Stimulated activated CD4-positive, alpha-beta T cell treated with anti-CD3 and anti-CD28 coated beads, Interleukin-12 subunit alpha, Interleukin-12 subunit beta, amount 100 ng/mL, for 48 hours (primary cell): ENCODE measurements at regions not wholly inside any gene's neighbourhood (a gene's known extent, or its start where the extent isn't known, plus 50 kb on each side); places are given as distances from the start of the nearest gene placed in this dataset.
"Not testable (repeated sequence)": the region's sequence is repeated elsewhere in the genome, so short reads cannot be mapped to it uniquely, and the experiment has no call there.

Source experiments
- DNase-seq, 3 donors: peaks; one replicate each; pipeline ENCODE4 v3.0.0-alpha.2; 2020; ENCODE audit warnings: low read depth in 2 of 3, low spot score in 1 of 3

- DNase-seq = no peak
These were observed 773.9 kb upstream of the CADM2 start for GRCh38 chr3:84184937-84185336.

- DNase-seq = no peak
These were observed 764.8 kb upstream of the CADM2 start for GRCh38 chr3:84194029-84194428.

- DNase-seq = no peak
These were observed 749.3 kb upstream of the CADM2 start for GRCh38 chr3:84209474-84209873.

GRCh38 chr3:84223512-84223911 lies 735.3 kb upstream of the CADM2 start:
- DNase-seq = no peak

GRCh38 chr3:84224262-84224661 lies 734.5 kb upstream of the CADM2 start:
- DNase-seq = no peak

GRCh38 chr3:84236261-84236660 lies 722.5 kb upstream of the CADM2 start:
- no peak for DNase-seq

GRCh38 chr3:84245789-84246188 lies 713.0 kb upstream of the CADM2 start:
- no peak for DNase-seq

- no peak for DNase-seq
These were observed 698.2 kb upstream of the CADM2 start for GRCh38 chr3:84260596-84260995.

GRCh38 chr3:84265768-84266167 lies 693.0 kb upstream of the CADM2 start:
- no peak for DNase-seq

- DNase-seq = no peak
These were observed 683.3 kb upstream of the CADM2 start for GRCh38 chr3:84275532-84275931.

GRCh38 chr3:84277562-84278224 lies 681.1 kb upstream of the CADM2 start:
- no peak for DNase-seq

GRCh38 chr3:84292128-84292527 lies 666.7 kb upstream of the CADM2 start:
- no peak for DNase-seq

GRCh38 chr3:84299329-84299728 lies 659.5 kb upstream of the CADM2 start:
- DNase-seq = no peak

GRCh38 chr3:84304214-84304613 lies 654.6 kb upstream of the CADM2 start:
- no peak for DNase-seq

GRCh38 chr3:84307339-84307738 lies 651.5 kb upstream of the CADM2 start:
- DNase-seq = no peak

- no peak for DNase-seq
These were observed 650.4 kb upstream of the CADM2 start for GRCh38 chr3:84308379-84308778.

- no peak for DNase-seq
These were observed 640.4 kb upstream of the CADM2 start for GRCh38 chr3:84318273-84318809.

- DNase-seq = not testable (repeated sequence)
These were observed 593.1 kb upstream of the CADM2 start for GRCh38 chr3:84365563-84366278.
